GM12873 (cell line): ENCODE measurements at regions not wholly inside any gene's neighbourhood (a gene's known extent, or its start where the extent isn't known, plus 50 kb on each side); places are given as distances from the start of the nearest gene placed in this dataset.

Experiments
- CTCF ChIP-seq: IDR thresholded peaks from 2 replicates; pipeline ENCODE4 v1.5.1; 2012; ENCODE audit warnings: low read depth, mild to moderate bottlenecking, moderate library complexity, low read length, control low read depth; ENCODE audit not compliant: insufficient read depth; ENCODE audit errors: missing control alignments

GRCh38 chr4:65773636-65774035 is 103.3 kb upstream of the EPHA5 start:
- no peak for TF ChIP-seq CTCF

GRCh38 chr4:65747386-65747785 is 77.1 kb upstream of the EPHA5 start:
- TF ChIP-seq CTCF: no peak

- no peak for TF ChIP-seq CTCF
These were observed 67.8 kb upstream of the EPHA5 start for GRCh38 chr4:65738134-65738533.

- no peak for TF ChIP-seq CTCF
These were observed 67.4 kb upstream of the EPHA5 start for GRCh38 chr4:65737672-65738071.

GRCh38 chr4:65724973-65725372 is 54.7 kb upstream of the EPHA5 start:
- TF ChIP-seq CTCF: no peak
